ENCODE measurements at regions not wholly inside any gene's neighbourhood (a gene's known extent, or its start where the extent isn't known, plus 50 kb on each side); places are given as distances from the start of the nearest gene placed in this dataset.

DNA sequence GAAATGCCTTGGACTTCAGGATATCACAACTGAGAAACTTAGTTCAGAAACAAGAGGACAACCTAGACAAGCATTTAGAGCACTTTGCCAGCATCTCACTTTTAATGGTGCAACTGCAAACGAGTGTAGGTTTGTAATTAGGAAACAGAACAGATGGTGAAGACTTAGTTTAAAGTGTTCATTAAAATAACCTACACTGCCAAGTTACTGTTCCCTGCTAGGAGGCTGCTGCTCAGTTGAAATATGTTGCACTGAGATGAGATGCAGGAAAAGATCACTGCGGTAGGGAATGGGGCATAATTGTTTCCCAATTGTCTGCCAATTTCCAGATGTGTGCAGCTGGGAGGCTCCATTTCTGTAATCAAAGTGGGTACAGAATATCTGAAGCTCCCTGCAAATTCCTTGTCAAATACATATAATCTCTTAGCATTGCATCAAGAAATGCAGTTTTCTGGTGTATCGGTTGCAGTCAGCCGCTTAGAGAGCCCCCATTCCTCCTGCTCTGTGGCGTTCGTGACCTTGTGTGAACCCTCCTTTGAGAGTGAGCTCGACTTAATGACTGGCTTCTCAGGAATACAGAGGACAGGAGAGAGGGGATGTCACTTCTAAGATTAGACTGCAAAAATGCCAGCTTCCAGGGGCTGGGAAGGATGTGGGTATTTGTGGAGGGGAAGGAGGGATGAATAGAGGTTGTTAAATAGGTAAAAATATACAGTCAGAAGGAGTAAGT is 448.9 kb downstream of the MED10 start:
- no peak for DNase-seq (ENCODE audit: low read depth in 1 of 2, low spot score in 1 of 2)

DNA sequence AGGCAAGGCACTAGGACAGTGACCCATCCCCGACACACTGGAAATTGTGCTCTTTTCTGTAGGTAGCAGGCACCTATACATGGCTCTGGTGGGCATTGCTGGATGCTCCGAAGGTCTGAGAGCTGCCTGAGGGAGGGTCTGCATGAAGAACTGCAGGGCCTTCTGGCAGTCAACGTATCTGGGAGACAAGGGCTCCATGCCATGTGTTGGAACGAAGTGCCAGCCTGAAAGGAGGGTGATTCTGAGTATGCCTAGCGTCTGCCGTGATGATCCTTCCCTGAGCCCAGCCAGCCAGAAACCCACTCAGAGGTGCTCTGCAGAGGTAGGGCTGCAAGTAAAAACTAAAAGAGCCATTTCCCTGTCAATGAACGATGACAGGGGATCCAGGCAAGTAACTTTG is 453.2 kb downstream of the MED10 start:
- H3K4me3 ChIP-seq (replicated peaks; ENCODE audit: insufficient read depth, low read length) = no peak overlapping the region
- TF ChIP-seq SPI1 (IDR thresholded peaks at IDR 0.05; ENCODE audit: borderline replicate concordance, low read depth) (no peak), GABPA (IDR thresholded peaks at IDR 0.05; ENCODE audit: low read depth) (no peak)
- TF ChIP-seq, protein P1, sequence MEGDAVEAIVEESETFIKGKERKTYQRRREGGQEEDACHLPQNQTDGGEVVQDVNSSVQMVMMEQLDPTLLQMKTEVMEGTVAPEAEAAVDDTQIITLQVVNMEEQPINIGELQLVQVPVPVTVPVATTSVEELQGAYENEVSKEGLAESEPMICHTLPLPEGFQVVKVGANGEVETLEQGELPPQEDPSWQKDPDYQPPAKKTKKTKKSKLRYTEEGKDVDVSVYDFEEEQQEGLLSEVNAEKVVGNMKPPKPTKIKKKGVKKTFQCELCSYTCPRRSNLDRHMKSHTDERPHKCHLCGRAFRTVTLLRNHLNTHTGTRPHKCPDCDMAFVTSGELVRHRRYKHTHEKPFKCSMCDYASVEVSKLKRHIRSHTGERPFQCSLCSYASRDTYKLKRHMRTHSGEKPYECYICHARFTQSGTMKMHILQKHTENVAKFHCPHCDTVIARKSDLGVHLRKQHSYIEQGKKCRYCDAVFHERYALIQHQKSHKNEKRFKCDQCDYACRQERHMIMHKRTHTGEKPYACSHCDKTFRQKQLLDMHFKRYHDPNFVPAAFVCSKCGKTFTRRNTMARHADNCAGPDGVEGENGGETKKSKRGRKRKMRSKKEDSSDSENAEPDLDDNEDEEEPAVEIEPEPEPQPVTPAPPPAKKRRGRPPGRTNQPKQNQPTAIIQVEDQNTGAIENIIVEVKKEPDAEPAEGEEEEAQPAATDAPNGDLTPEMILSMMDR (IDR thresholded peaks at IDR 0.05; ENCODE audit: insufficient read depth, low read length) = no peak
- DNase-seq (ENCODE audit: low read depth in 1 of 2, low spot score in 1 of 2) = no peak
- no peaks in the 10 kb centered on the region for H3K27me3 ChIP-seq (ENCODE audit: insufficient read depth, poor library complexity, severe bottlenecking)
- H3K27ac ChIP-seq (replicated peaks) = no peak overlapping the region

More for the DNA sequence above, 448.9 kb downstream of the MED10 start:
- H3K27ac ChIP-seq (replicated peaks) = no peak overlapping the region
- TF ChIP-seq POLR2AphosphoS5 (IDR thresholded peaks at IDR 0.05; ENCODE audit: low read depth) (no peak), GABPA (IDR thresholded peaks at IDR 0.05; ENCODE audit: low read depth) (no peak), SPI1 (IDR thresholded peaks at IDR 0.05; ENCODE audit: borderline replicate concordance, low read depth) (no peak)
- TF ChIP-seq, protein P1 (IDR thresholded peaks at IDR 0.05; ENCODE audit: insufficient read depth, low read length) = no peak
- TF ChIP-seq, protein P2, sequence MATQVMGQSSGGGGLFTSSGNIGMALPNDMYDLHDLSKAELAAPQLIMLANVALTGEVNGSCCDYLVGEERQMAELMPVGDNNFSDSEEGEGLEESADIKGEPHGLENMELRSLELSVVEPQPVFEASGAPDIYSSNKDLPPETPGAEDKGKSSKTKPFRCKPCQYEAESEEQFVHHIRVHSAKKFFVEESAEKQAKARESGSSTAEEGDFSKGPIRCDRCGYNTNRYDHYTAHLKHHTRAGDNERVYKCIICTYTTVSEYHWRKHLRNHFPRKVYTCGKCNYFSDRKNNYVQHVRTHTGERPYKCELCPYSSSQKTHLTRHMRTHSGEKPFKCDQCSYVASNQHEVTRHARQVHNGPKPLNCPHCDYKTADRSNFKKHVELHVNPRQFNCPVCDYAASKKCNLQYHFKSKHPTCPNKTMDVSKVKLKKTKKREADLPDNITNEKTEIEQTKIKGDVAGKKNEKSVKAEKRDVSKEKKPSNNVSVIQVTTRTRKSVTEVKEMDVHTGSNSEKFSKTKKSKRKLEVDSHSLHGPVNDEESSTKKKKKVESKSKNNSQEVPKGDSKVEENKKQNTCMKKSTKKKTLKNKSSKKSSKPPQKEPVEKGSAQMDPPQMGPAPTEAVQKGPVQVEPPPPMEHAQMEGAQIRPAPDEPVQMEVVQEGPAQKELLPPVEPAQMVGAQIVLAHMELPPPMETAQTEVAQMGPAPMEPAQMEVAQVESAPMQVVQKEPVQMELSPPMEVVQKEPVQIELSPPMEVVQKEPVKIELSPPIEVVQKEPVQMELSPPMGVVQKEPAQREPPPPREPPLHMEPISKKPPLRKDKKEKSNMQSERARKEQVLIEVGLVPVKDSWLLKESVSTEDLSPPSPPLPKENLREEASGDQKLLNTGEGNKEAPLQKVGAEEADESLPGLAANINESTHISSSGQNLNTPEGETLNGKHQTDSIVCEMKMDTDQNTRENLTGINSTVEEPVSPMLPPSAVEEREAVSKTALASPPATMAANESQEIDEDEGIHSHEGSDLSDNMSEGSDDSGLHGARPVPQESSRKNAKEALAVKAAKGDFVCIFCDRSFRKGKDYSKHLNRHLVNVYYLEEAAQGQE (IDR thresholded peaks at IDR 0.05; ENCODE audit: insufficient replicate concordance, low read depth) = no peak
- H3K27me3 ChIP-seq (ENCODE audit: insufficient read depth, poor library complexity, severe bottlenecking) = no peaks in the 10 kb centered on the region
- no peak overlapping the region for H3K4me3 ChIP-seq (replicated peaks; ENCODE audit: insufficient read depth, low read length)

DNA sequence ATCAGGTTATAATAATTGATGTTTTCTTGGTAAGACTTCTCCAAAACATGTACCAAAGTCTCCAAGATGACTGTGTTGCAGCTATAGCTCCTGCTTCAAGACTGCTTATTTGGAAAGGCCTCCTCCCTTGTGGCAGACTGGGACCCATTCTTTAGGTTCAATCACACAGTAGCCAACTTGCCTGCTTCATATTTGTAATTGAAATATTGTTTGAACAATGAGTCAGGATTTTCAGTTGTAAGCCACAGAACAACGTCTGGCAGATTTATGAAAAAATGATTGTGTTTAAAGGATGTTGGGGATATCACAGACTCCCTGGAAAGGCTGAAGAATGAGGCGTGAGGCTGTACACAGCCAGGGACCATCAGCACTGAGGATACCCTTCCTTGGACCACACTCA is 458.9 kb downstream of the MED10 start:
- Histone ChIP-seq H3K27ac (replicated peaks) (no peak overlapping the region), H3K4me3 (replicated peaks; ENCODE audit: insufficient read depth, low read length) (no peak overlapping the region), H3K27me3 (ENCODE audit: insufficient read depth, poor library complexity, severe bottlenecking) (no peaks in the 10 kb centered on the region)
- TF ChIP-seq POLR2AphosphoS5 (IDR thresholded peaks at IDR 0.05; ENCODE audit: low read depth) (no peak), SPI1 (IDR thresholded peaks at IDR 0.05; ENCODE audit: borderline replicate concordance, low read depth) (no peak), GABPA (IDR thresholded peaks at IDR 0.05; ENCODE audit: low read depth) (no peak)
- TF ChIP-seq, protein P2 (IDR thresholded peaks at IDR 0.05; ENCODE audit: insufficient replicate concordance, low read depth) = no peak
- TF ChIP-seq, protein P1 (IDR thresholded peaks at IDR 0.05; ENCODE audit: insufficient read depth, low read length) = no peak
- DNase-seq (ENCODE audit: low read depth in 1 of 2, low spot score in 1 of 2) = no peak

DNA sequence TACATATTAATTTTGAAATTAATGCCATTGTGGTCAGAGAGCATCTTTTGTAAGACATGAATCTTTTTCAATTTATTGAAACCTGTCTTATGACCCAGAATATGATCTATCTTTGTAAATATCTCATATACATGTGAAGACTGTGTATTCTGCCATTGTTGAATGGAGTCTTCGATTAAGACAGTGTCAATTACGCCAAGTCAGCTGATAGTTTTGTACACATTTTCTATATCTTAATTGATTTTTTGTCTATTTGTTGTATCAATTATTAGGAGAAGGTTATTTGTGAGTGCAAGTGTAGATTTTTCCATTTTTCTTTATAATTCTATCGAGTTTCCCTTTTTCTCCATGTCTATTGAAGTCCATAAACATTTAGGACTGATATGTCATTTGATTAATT is 471.6 kb downstream of the MED10 start:
- Histone ChIP-seq H3K4me3 (replicated peaks; ENCODE audit: insufficient read depth, low read length) (no peak overlapping the region), H3K27ac (replicated peaks) (no peak overlapping the region), H3K27me3 (ENCODE audit: insufficient read depth, poor library complexity, severe bottlenecking) (no peaks in the 10 kb centered on the region)
- DNase-seq (ENCODE audit: low read depth in 1 of 2, low spot score in 1 of 2) = no peak
- TF ChIP-seq, protein P2 (IDR thresholded peaks at IDR 0.05; ENCODE audit: insufficient replicate concordance, low read depth) = no peak
- TF ChIP-seq SPI1 (IDR thresholded peaks at IDR 0.05; ENCODE audit: borderline replicate concordance, low read depth) (no peak), POLR2AphosphoS5 (IDR thresholded peaks at IDR 0.05; ENCODE audit: low read depth) (no peak), GABPA (IDR thresholded peaks at IDR 0.05; ENCODE audit: low read depth) (no peak)
- TF ChIP-seq, protein P1 (IDR thresholded peaks at IDR 0.05; ENCODE audit: insufficient read depth, low read length) = no peak

Data from HL-60 (cell line).